ENCODE measurements at regions not wholly inside any gene's neighbourhood (a gene's known extent, or its start where the extent isn't known, plus 50 kb on each side); places are given as distances from the start of the nearest gene placed in this dataset.
"Not testable (repeated sequence)": the region's sequence is repeated elsewhere in the genome, so short reads cannot be mapped to it uniquely, and the experiment has no call there.

- DNase-seq (ENCODE audit: low read depth in 2 of 2), result no peak
Measured at GRCh38 chr1:182003953-182004586, 57.4 kb downstream of the ZNF648 start.

- DNase-seq (ENCODE audit: low read depth in 2 of 2), result no peak
Measured at GRCh38 chr1:182003025-182003725, 58.3 kb downstream of the ZNF648 start.

GRCh38 chr1:182002570-182002969 lies 58.9 kb downstream of the ZNF648 start:
- no peak for DNase-seq (ENCODE audit: low read depth in 2 of 2)

- DNase-seq (ENCODE audit: low read depth in 2 of 2), result no peak
Measured at GRCh38 chr1:181998858-181999257, 62.7 kb downstream of the ZNF648 start.

GRCh38 chr1:181992072-181992471 lies 69.4 kb downstream of the ZNF648 start:
- no peak for DNase-seq (ENCODE audit: low read depth in 2 of 2)

GRCh38 chr1:181990728-181991127 lies 70.8 kb downstream of the ZNF648 start:
- DNase-seq (ENCODE audit: low read depth in 2 of 2), result no peak

GRCh38 chr1:181989261-181989920 lies 72.1 kb downstream of the ZNF648 start:
- DNase-seq (ENCODE audit: low read depth in 2 of 2), result no peak

GRCh38 chr1:181987996-181988395 lies 73.5 kb downstream of the ZNF648 start:
- DNase-seq (ENCODE audit: low read depth in 2 of 2), result no peak

- DNase-seq (ENCODE audit: low read depth in 2 of 2), result no peak
Measured at GRCh38 chr1:181987334-181987895, 74.1 kb downstream of the ZNF648 start.

- no peak for DNase-seq (ENCODE audit: low read depth in 2 of 2)
Measured at GRCh38 chr1:181986907-181987305, 74.6 kb downstream of the ZNF648 start.

GRCh38 chr1:181985936-181986906 lies 75.3 kb downstream of the ZNF648 start:
- DNase-seq (ENCODE audit: low read depth in 2 of 2), result no peak

GRCh38 chr1:181985281-181985680 lies 76.2 kb downstream of the ZNF648 start:
- DNase-seq (ENCODE audit: low read depth in 2 of 2), result no peak

GRCh38 chr1:181984006-181984405 lies 77.5 kb downstream of the ZNF648 start:
- no peak for DNase-seq (ENCODE audit: low read depth in 2 of 2)

GRCh38 chr1:181981821-181982220 lies 79.7 kb downstream of the ZNF648 start:
- DNase-seq (ENCODE audit: low read depth in 2 of 2), result no peak

GRCh38 chr1:181972256-181972655 lies 89.3 kb downstream of the ZNF648 start:
- no peak for DNase-seq (ENCODE audit: low read depth in 2 of 2)

GRCh38 chr1:181971424-181971823 lies 90.1 kb downstream of the ZNF648 start:
- no peak for DNase-seq (ENCODE audit: low read depth in 2 of 2)

- no peak for DNase-seq (ENCODE audit: low read depth in 2 of 2)
Measured at GRCh38 chr1:181969902-181970301, 91.6 kb downstream of the ZNF648 start.

GRCh38 chr1:181954696-181955095 lies 106.8 kb downstream of the ZNF648 start:
- DNase-seq (ENCODE audit: low read depth in 2 of 2), result not testable (repeated sequence)

GRCh38 chr1:181954178-181954577 lies 107.3 kb downstream of the ZNF648 start:
- DNase-seq (ENCODE audit: low read depth in 2 of 2), result not testable (repeated sequence)

- no peak for DNase-seq (ENCODE audit: low read depth in 2 of 2)
Measured at GRCh38 chr1:181953596-181953995, 107.9 kb downstream of the ZNF648 start.

GRCh38 chr1:181951213-181951612 lies 110.3 kb downstream of the ZNF648 start:
- no peak for DNase-seq (ENCODE audit: low read depth in 2 of 2)

Measured in stimulated activated CD8-positive, alpha-beta memory T cell treated with anti-CD3 and anti-CD28 coated beads, Interleukin-15, amount 100 ng/mL, for 48 hours (primary cell).